Natural killer cell (primary cell): ENCODE measurements at regions not wholly inside any gene's neighbourhood (a gene's known extent, or its start where the extent isn't known, plus 50 kb on each side); places are given as distances from the start of the nearest gene placed in this dataset.

Source experiments
- ATAC-seq, 3 donors: fragments of 150-1000 bp in 2 of 3; fragments of 200-7000 bp in 1 of 3; cut with Tn5 transposase; 1 replicate in 1 of 3; 2 replicates in 2 of 3; pipeline ENCODE4 v1.10.0; 2021; ENCODE audit warnings: mild to moderate bottlenecking in 2 of 3, moderate library complexity in 2 of 3
- DNase-seq, 2 donors: peaks; one replicate each; pipeline versions ENCODE4 v3.0.0 to v3.0.0-alpha.2; 2013 to 2021; ENCODE audit warnings: mixed read lengths in 1 of 2
- H3K27ac ChIP-seq: one replicate; pipeline ENCODE4 v1.5.1; 2013; ENCODE audit warnings: mild to moderate bottlenecking, low read length
- H3K27me3 ChIP-seq: one replicate; pipeline ENCODE4 v1.6.1; 2013; ENCODE audit warnings: low read length; ENCODE audit not compliant: control insufficient read depth, insufficient read depth
- H3K36me3 ChIP-seq: one replicate; pipeline ENCODE4 v1.6.1; 2013; ENCODE audit warnings: low read length; ENCODE audit not compliant: control insufficient read depth, insufficient read depth
- H3K4me1 ChIP-seq: one replicate; pipeline ENCODE4 v1.6.1; 2013; ENCODE audit warnings: low read length; ENCODE audit not compliant: control insufficient read depth, insufficient read depth
- H3K4me3 ChIP-seq: one replicate; pipeline ENCODE4 v1.5.1; 2013; ENCODE audit warnings: low read length
- H3K9me3 ChIP-seq: one replicate; pipeline ENCODE4 v1.6.1; 2013; ENCODE audit warnings: low read length; ENCODE audit not compliant: control insufficient read depth, insufficient read depth
- H3K27ac Mint-ChIP-seq, 2 donors: one replicate each; pipeline ENCODE4 v1.8.0; 2022; ENCODE audit warnings: mild to moderate bottlenecking in 2 of 2, mixed read lengths in 2 of 2, moderate library complexity in 1 of 2
- H3K27me3 Mint-ChIP-seq, 2 donors: one replicate each; pipeline ENCODE4 v1.8.0; 2022; ENCODE audit warnings: low read depth in 2 of 2, mixed read lengths in 2 of 2
- H3K36me3 Mint-ChIP-seq: one replicate; pipeline ENCODE4 v1.8.0; 2022; ENCODE audit warnings: mixed read lengths
- H3K4me1 Mint-ChIP-seq, 2 donors: one replicate each; pipeline ENCODE4 v1.8.0; 2022; ENCODE audit warnings: mixed read lengths in 2 of 2
- H3K4me3 Mint-ChIP-seq: one replicate; pipeline ENCODE4 v1.8.0; 2022; ENCODE audit warnings: mild to moderate bottlenecking, moderate library complexity, mixed read lengths
- H3K9me3 Mint-ChIP-seq, 2 donors: one replicate each; pipeline ENCODE4 v1.8.0; 2022; ENCODE audit warnings: mixed read lengths in 2 of 2
- CTCF ChIP-seq: fragments of 200-600 bp; IDR thresholded peaks from one replicate; pipeline ENCODE4 v1.8.0; 2022; ENCODE audit warnings: antibody characterized with exemption
- WGBS: methylation state at CpG from one replicate; pipeline ENCODE4 v1.1.7; 2013; ENCODE audit warnings: missing lambda C conversion rate; ENCODE audit not compliant: insufficient coverage; 5-methylcytosine and 5-hydroxymethylcytosine counted together
- intact Hi-C: fragments of 100-400 bp; cut with micrococcal nuclease; formaldehyde crosslinking; loops from one replicate; pipeline ENCODE4 v1.14.2; 2022

GRCh38 chr22:34950489-34950888, 115.5 kb upstream of the ISX start:
- H3K27ac ChIP-seq: no peak overlapping the region
- intact Hi-C loops: no loop called here
- no peak for DNase-seq
- ATAC-seq: no peak
- H3K4me1 ChIP-seq: no peaks in the 10 kb centered on the region
- H3K9me3 ChIP-seq: no peaks in the 10 kb centered on the region
- Mint-ChIP-seq H3K4me3 (no peak overlapping the region), H3K9me3 (no peaks in the 10 kb centered on the region), H3K4me1 (no peaks in the 10 kb centered on the region), H3K36me3 (no peaks in the 10 kb centered on the region), H3K27ac (no peak overlapping the region), H3K27me3 (peaks cover 0 to 9% of the 10 kb centered on the region in 2 donors)
- TF ChIP-seq CTCF: no peak
- no peak overlapping the region for H3K4me3 ChIP-seq
- no peaks in the 10 kb centered on the region for H3K36me3 ChIP-seq
- H3K27me3 ChIP-seq: no peaks in the 10 kb centered on the region
- 57% methylated on average over 4 of the region's 4 CpGs for WGBS

- no peaks in the 10 kb centered on the region for H3K9me3 Mint-ChIP-seq
- WGBS: 90% methylated on average over 2 of the region's 3 CpGs
- no peak overlapping the region for H3K27ac ChIP-seq
Observed at GRCh38 chr22:34951212-34951611, 114.7 kb upstream of the ISX start.

GRCh38 chr22:34960005-34960404, 106.0 kb upstream of the ISX start:
- H3K27ac Mint-ChIP-seq: no peak overlapping the region
- intact Hi-C loops: no loop called here
- H3K4me3 Mint-ChIP-seq: no peak overlapping the region
- no peaks in the 10 kb centered on the region for H3K36me3 Mint-ChIP-seq
- DNase-seq (no peak), ATAC-seq (no peak)
- no peaks in the 10 kb centered on the region for H3K9me3 Mint-ChIP-seq
- Histone ChIP-seq H3K4me1 (no peaks in the 10 kb centered on the region), H3K9me3 (no peaks in the 10 kb centered on the region), H3K27ac (no peak overlapping the region), H3K36me3 (no peaks in the 10 kb centered on the region), H3K4me3 (no peak overlapping the region), H3K27me3 (no peaks in the 10 kb centered on the region)
- peaks cover 0 to 7% of the 10 kb centered on the region in 2 donors for H3K27me3 Mint-ChIP-seq
- TF ChIP-seq CTCF: no peak
- WGBS: 82% methylated on average over 5 of the region's 5 CpGs
- H3K4me1 Mint-ChIP-seq: no peaks in the 10 kb centered on the region

More at GRCh38 chr22:34951212-34951611, 114.7 kb upstream of the ISX start:
- H3K4me3 Mint-ChIP-seq: no peak overlapping the region
- ATAC-seq (no peak), DNase-seq (no peak)
- peaks cover 2 to 9% of the 10 kb centered on the region in 2 donors for H3K27me3 Mint-ChIP-seq
- H3K4me1 Mint-ChIP-seq: no peaks in the 10 kb centered on the region
- H3K4me3 ChIP-seq: no peak overlapping the region
- no peaks in the 10 kb centered on the region for H3K27me3 ChIP-seq
- H3K27ac Mint-ChIP-seq: no peak overlapping the region
- intact Hi-C loops: no loop called here
- TF ChIP-seq CTCF: no peak
- no peaks in the 10 kb centered on the region for H3K9me3 ChIP-seq
- H3K36me3 ChIP-seq: no peaks in the 10 kb centered on the region
- H3K4me1 ChIP-seq: no peaks in the 10 kb centered on the region
- H3K36me3 Mint-ChIP-seq: no peaks in the 10 kb centered on the region

- Mint-ChIP-seq H3K4me3 (no peak overlapping the region), H3K27me3 (peaks cover 0 to 4% of the 10 kb centered on the region in 2 donors), H3K27ac (no peak overlapping the region), H3K36me3 (no peaks in the 10 kb centered on the region), H3K4me1 (peaks cover 0 to 6% of the 10 kb centered on the region in 2 donors), H3K9me3 (peaks cover 0 to 3% of the 10 kb centered on the region in 2 donors)
- DNase-seq: no peak
- 71% methylated on average over 4 of the region's 4 CpGs for WGBS
- intact Hi-C loops: no loop called here
- no peak for TF ChIP-seq CTCF
- Histone ChIP-seq H3K4me1 (no peaks in the 10 kb centered on the region), H3K4me3 (no peak overlapping the region), H3K27me3 (no peaks in the 10 kb centered on the region), H3K36me3 (no peaks in the 10 kb centered on the region), H3K9me3 (no peaks in the 10 kb centered on the region), H3K27ac (no peak overlapping the region)
- ATAC-seq: no peak
Observed at GRCh38 chr22:34966980-34967565, 98.9 kb upstream of the ISX start.
